GM21360 (cell line): ENCODE measurements at regions not wholly inside any gene's neighbourhood (a gene's known extent, or its start where the extent isn't known, plus 50 kb on each side); places are given as distances from the start of the nearest gene placed in this dataset.
"Not testable (repeated sequence)": the region's sequence is repeated elsewhere in the genome, so short reads cannot be mapped to it uniquely, and the experiment has no call there.

Experiments used
- ATAC-seq: cut with Tn5 transposase; IDR thresholded peaks from one replicate; pipeline ENCODE4 v1.9.1; 2021; ENCODE audit warnings: mild to moderate bottlenecking, moderate library complexity; ENCODE audit not compliant: unreplicated experiment

GRCh38 chr3:8110966-8111798, 390.4 kb upstream of the LMCD1 start:
- peak; percentile 98 for ATAC-seq

- ATAC-seq = no peak
Observed at GRCh38 chr3:8112587-8112986, 389.0 kb upstream of the LMCD1 start.

GRCh38 chr3:8113626-8114025, 388.0 kb upstream of the LMCD1 start:
- no peak for ATAC-seq

GRCh38 chr3:8128686-8129085, 372.9 kb upstream of the LMCD1 start:
- ATAC-seq = no peak

GRCh38 chr3:8136553-8136952, 365.1 kb upstream of the LMCD1 start:
- no peak for ATAC-seq

- ATAC-seq = no peak
Observed at GRCh38 chr3:8143186-8143585, 358.4 kb upstream of the LMCD1 start.

GRCh38 chr3:8145661-8146060, 356.0 kb upstream of the LMCD1 start:
- no peak for ATAC-seq

- ATAC-seq = no peak
Observed at GRCh38 chr3:8147711-8148110, 353.9 kb upstream of the LMCD1 start.

GRCh38 chr3:8152821-8153418, 348.7 kb upstream of the LMCD1 start:
- no peak for ATAC-seq

- ATAC-seq = no peak
Observed at GRCh38 chr3:8153800-8154199, 347.8 kb upstream of the LMCD1 start.

- ATAC-seq = no peak
Observed at GRCh38 chr3:8154617-8155016, 347.0 kb upstream of the LMCD1 start.

GRCh38 chr3:8156138-8156537, 345.5 kb upstream of the LMCD1 start:
- no peak for ATAC-seq

- ATAC-seq = no peak
Observed at GRCh38 chr3:8156831-8157230, 344.8 kb upstream of the LMCD1 start.

GRCh38 chr3:8157640-8158039, 344.0 kb upstream of the LMCD1 start:
- ATAC-seq = no peak

- no peak for ATAC-seq
Observed at GRCh38 chr3:8164145-8164544, 337.5 kb upstream of the LMCD1 start.

- ATAC-seq = no peak
Observed at GRCh38 chr3:8166014-8166413, 335.6 kb upstream of the LMCD1 start.

GRCh38 chr3:8170971-8171508, 330.6 kb upstream of the LMCD1 start:
- ATAC-seq = no peak

GRCh38 chr3:8173892-8174291, 327.7 kb upstream of the LMCD1 start:
- ATAC-seq = no peak

- ATAC-seq = not testable (repeated sequence)
Observed at GRCh38 chr3:8176759-8177483, 324.7 kb upstream of the LMCD1 start.

- not testable (repeated sequence) for ATAC-seq
Observed at GRCh38 chr3:8178516-8178915, 323.1 kb upstream of the LMCD1 start.

GRCh38 chr3:8182904-8183303, 318.7 kb upstream of the LMCD1 start:
- ATAC-seq = no peak

- ATAC-seq = peak; percentile 99
Observed at GRCh38 chr3:8183627-8184026, 318.0 kb upstream of the LMCD1 start.
